ENCODE measurements at regions not wholly inside any gene's neighbourhood (a gene's known extent, or its start where the extent isn't known, plus 50 kb on each side); places are given as distances from the start of the nearest gene placed in this dataset.

DNA sequence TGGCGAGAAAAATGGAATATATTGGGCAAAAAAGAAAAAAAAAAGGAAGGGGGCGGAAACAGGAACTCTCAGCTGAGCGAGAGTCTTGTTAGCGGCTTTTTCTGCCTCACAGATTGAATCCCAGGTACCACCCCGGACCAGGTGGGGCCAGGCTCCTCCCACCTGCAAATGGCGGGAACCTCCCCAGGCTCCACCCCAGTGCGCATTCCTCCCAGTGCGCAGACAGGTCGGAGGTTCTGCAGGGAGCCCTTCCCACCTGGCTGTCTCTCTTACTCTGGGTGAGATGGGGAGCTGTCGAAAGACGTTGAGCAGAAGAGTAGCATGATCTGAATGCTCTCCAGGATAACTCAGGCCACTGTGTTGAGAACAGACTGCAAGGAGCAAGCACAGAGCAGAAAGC is 57.0 kb upstream of the ETV6 start:
- TF ChIP-seq, protein P1, sequence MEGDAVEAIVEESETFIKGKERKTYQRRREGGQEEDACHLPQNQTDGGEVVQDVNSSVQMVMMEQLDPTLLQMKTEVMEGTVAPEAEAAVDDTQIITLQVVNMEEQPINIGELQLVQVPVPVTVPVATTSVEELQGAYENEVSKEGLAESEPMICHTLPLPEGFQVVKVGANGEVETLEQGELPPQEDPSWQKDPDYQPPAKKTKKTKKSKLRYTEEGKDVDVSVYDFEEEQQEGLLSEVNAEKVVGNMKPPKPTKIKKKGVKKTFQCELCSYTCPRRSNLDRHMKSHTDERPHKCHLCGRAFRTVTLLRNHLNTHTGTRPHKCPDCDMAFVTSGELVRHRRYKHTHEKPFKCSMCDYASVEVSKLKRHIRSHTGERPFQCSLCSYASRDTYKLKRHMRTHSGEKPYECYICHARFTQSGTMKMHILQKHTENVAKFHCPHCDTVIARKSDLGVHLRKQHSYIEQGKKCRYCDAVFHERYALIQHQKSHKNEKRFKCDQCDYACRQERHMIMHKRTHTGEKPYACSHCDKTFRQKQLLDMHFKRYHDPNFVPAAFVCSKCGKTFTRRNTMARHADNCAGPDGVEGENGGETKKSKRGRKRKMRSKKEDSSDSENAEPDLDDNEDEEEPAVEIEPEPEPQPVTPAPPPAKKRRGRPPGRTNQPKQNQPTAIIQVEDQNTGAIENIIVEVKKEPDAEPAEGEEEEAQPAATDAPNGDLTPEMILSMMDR (IDR thresholded peaks at IDR 0.05), result no peak
- Mint-ChIP-seq H3K9me3 (ENCODE audit: low read depth) (no peaks in the 10 kb centered on the region), H3K36me3 (ENCODE audit: low read depth) (no peaks in the 10 kb centered on the region), H3K4me3 (ENCODE audit: unreplicated experiment) (no peak overlapping the region), H3K4me1 (ENCODE audit: low read depth) (peaks cover 4% of the 10 kb centered on the region), H3K27me3 (ENCODE audit: low read depth) (no peaks in the 10 kb centered on the region), H3K27ac (ENCODE audit: unreplicated experiment) (no peak overlapping the region)
- DNase-seq (ENCODE audit: low spot score), result no peak

DNA sequence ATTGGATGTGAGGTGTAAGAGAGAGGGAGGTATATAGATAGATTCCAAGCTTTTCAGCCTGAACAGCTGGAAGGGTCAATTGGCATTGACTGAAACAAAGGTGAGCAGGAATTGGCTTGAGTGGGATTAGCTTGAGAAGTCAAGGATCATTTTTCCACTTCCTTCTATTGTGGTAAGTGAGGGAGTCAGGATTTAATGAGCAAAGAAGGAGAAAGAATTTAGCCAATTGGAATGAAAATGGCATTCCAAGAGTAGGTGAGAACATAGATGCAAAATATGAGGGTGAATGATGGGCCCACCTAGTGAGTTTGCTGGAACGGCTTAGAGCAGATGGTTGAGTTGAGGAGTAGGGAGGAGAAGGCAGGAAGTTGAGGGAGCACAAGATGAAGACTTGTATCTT is 56.5 kb upstream of the ETV6 start:
- H3K27me3 Mint-ChIP-seq (ENCODE audit: low read depth), result no peaks in the 10 kb centered on the region
- TF ChIP-seq, protein P1 (IDR thresholded peaks at IDR 0.05), result no peak
- no peak for DNase-seq (ENCODE audit: low spot score)
- H3K36me3 Mint-ChIP-seq (ENCODE audit: low read depth), result no peaks in the 10 kb centered on the region
- no peak overlapping the region for H3K4me3 Mint-ChIP-seq (ENCODE audit: unreplicated experiment)
- H3K9me3 Mint-ChIP-seq (ENCODE audit: low read depth), result no peaks in the 10 kb centered on the region
- no peak overlapping the region for H3K27ac Mint-ChIP-seq (ENCODE audit: unreplicated experiment)
- peaks cover 4% of the 10 kb centered on the region for H3K4me1 Mint-ChIP-seq (ENCODE audit: low read depth)

DNA sequence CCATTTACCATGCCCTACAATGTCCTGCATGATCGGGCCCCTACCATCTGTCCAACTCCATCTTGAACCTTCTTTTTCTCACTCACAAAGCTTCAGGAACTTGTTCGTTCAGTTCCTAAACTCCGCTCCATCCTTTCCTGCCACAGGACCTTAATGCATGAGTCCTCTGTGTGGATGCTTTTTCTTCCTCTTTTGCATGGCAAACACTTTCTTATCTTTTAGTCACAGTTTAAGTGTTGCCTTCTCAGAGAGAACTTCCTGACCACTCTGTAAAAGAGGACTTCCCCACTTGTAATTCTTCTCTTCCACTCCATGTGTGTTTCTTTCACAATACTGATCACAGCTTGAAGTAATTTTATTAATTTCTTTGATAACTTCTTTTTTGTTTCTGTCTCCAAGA is 54.4 kb upstream of the ETV6 start:
- H3K36me3 Mint-ChIP-seq (ENCODE audit: low read depth), result no peaks in the 10 kb centered on the region
- TF ChIP-seq, protein P1 (IDR thresholded peaks at IDR 0.05), result no peak

DNA sequence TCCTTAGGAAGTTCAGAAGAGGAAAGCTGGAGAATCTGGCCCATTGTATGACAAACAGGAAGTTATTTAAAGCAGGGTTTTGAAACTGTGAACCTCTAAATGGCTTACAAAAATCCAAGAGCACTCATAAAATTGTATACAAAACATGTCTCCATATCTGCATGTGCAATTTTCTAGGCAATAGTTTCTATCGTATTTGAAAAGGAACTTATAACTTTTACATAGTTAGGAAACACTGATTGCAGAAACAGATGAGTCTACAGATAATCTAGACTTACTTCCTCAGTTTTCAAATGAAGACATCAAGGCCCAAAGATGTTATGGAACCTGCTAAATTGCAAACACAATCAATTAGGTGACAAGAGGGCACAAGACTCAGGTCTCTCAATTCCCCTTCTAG is 53.3 kb upstream of the ETV6 start:
- Mint-ChIP-seq H3K36me3 (ENCODE audit: low read depth) (no peaks in the 10 kb centered on the region), H3K27ac (ENCODE audit: unreplicated experiment) (no peak overlapping the region), H3K4me3 (ENCODE audit: unreplicated experiment) (no peak overlapping the region), H3K4me1 (ENCODE audit: low read depth) (peaks cover 5% of the 10 kb centered on the region), H3K9me3 (ENCODE audit: low read depth) (no peaks in the 10 kb centered on the region), H3K27me3 (ENCODE audit: low read depth) (no peaks in the 10 kb centered on the region)
- no peak for DNase-seq (ENCODE audit: low spot score)
- TF ChIP-seq, protein P1 (IDR thresholded peaks at IDR 0.05), result no peak

More for the DNA sequence above, 54.4 kb upstream of the ETV6 start:
- no peak overlapping the region for H3K4me3 Mint-ChIP-seq (ENCODE audit: unreplicated experiment)
- no peak for DNase-seq (ENCODE audit: low spot score)
- no peaks in the 10 kb centered on the region for H3K9me3 Mint-ChIP-seq (ENCODE audit: low read depth)
- H3K4me1 Mint-ChIP-seq (ENCODE audit: low read depth), result peaks cover 2% of the 10 kb centered on the region
- no peak overlapping the region for H3K27ac Mint-ChIP-seq (ENCODE audit: unreplicated experiment)
- no peaks in the 10 kb centered on the region for H3K27me3 Mint-ChIP-seq (ENCODE audit: low read depth)

DNA sequence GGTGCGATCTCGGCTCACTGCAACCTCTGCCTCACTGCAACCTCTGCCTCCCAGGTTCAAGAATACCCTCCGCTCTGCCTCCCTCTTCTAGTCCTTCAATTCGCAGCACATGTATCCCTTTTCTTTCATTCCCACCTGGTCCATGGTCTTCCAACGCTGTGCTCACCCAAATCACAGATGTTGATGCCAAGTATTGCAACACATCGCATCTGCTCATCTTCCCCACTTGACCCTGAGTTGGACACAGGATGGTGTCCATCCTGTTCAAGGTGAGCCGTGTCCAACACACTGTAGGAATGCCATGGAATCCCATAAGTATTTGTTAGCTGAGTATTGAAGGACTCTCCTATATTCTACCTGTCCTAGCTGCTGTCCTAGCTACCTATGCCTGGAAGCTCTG is 50.6 kb upstream of the ETV6 start:
- no peak for DNase-seq (ENCODE audit: low spot score)
- H3K27me3 Mint-ChIP-seq (ENCODE audit: low read depth), result no peaks in the 10 kb centered on the region
- H3K27ac Mint-ChIP-seq (ENCODE audit: unreplicated experiment), result no peak overlapping the region
- H3K4me3 Mint-ChIP-seq (ENCODE audit: unreplicated experiment), result no peak overlapping the region
- H3K4me1 Mint-ChIP-seq (ENCODE audit: low read depth), result peaks cover 12% of the 10 kb centered on the region
- H3K9me3 Mint-ChIP-seq (ENCODE audit: low read depth), result no peaks in the 10 kb centered on the region
- no peaks in the 10 kb centered on the region for H3K36me3 Mint-ChIP-seq (ENCODE audit: low read depth)
- TF ChIP-seq, protein P1 (IDR thresholded peaks at IDR 0.05), result no peak
